ENCODE measurements at regions not wholly inside any gene's neighbourhood (a gene's known extent, or its start where the extent isn't known, plus 50 kb on each side); places are given as distances from the start of the nearest gene placed in this dataset.

GRCh38 chr20:40864470-40864869 is 164.2 kb upstream of the TOP1 start:
- TF ChIP-seq POLR2A (IDR thresholded peaks at IDR 0.05): no peak
- TF ChIP-seq CTCF (IDR thresholded peaks at IDR 0.05): no peak

Measured in testis (tissue), 2 donors.